Prostate gland (tissue), 2 donors: ENCODE measurements at regions not wholly inside any gene's neighbourhood (a gene's known extent, or its start where the extent isn't known, plus 50 kb on each side); places are given as distances from the start of the nearest gene placed in this dataset.

ENCODE experiments used
- POLR2A ChIP-seq: fragments of 450-650 bp; IDR thresholded peaks from one replicate; pipeline ENCODE4 v1.6.1; 2016; ENCODE audit warnings: antibody characterized with exemption, mild to moderate bottlenecking
- TF ChIP-seq, protein P1 (sequence below), 4 experiments: fragments of 200-600 bp in 2 of 4; fragments of 450-650 bp in 2 of 4; sonication (generic) in 2 of 4; IDR thresholded peaks; 1 replicate in 3 of 4; 2 replicates in 1 of 4; pipeline ENCODE4 v1.5.1; 2016 to 2019; ENCODE audit warnings: antibody characterized with exemption in 4 of 4, mild to moderate bottlenecking in 2 of 4, moderate library complexity in 2 of 4

DNA sequence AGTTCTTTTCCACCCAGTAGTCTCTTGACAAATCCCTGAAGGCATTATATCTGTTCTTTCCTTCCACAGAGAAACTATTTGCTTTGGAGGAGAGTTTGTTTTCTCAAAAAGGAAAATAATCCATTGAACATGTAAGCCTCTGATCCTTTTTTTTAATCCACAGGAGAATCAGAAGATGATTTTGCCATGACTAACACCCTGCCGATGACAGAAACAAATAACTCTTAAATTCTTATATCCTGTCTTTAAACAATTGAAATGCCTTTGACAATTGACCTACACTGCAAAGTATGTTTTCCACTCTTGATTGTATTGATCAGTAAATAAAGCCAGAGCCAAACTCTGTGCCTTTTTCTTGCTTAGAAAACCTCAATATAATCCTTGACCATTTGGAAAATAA lies 666.4 kb upstream of the CTNND2 start:
- TF ChIP-seq, protein P1, sequence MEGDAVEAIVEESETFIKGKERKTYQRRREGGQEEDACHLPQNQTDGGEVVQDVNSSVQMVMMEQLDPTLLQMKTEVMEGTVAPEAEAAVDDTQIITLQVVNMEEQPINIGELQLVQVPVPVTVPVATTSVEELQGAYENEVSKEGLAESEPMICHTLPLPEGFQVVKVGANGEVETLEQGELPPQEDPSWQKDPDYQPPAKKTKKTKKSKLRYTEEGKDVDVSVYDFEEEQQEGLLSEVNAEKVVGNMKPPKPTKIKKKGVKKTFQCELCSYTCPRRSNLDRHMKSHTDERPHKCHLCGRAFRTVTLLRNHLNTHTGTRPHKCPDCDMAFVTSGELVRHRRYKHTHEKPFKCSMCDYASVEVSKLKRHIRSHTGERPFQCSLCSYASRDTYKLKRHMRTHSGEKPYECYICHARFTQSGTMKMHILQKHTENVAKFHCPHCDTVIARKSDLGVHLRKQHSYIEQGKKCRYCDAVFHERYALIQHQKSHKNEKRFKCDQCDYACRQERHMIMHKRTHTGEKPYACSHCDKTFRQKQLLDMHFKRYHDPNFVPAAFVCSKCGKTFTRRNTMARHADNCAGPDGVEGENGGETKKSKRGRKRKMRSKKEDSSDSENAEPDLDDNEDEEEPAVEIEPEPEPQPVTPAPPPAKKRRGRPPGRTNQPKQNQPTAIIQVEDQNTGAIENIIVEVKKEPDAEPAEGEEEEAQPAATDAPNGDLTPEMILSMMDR (IDR thresholded peaks at IDR 0.05) = no peak
- TF ChIP-seq POLR2A = no peak
